EH (cell line): ENCODE measurements at regions not wholly inside any gene's neighbourhood (a gene's known extent, or its start where the extent isn't known, plus 50 kb on each side); places are given as distances from the start of the nearest gene placed in this dataset.

ENCODE experiments used
- DNase-seq: peaks from one replicate; pipeline ENCODE4 v3.0.0-alpha.2; 2015; ENCODE audit warnings: low read depth

- no peak for DNase-seq
Observed at GRCh38 chr14:99095369-99095768, 176.6 kb downstream of the BCL11B start.

GRCh38 chr14:99098199-99098598, 173.8 kb downstream of the BCL11B start:
- DNase-seq = no peak

- no peak for DNase-seq
Observed at GRCh38 chr14:99099051-99099787, 172.8 kb downstream of the BCL11B start.

- no peak for DNase-seq
Observed at GRCh38 chr14:99100497-99101270, 171.3 kb downstream of the BCL11B start.

GRCh38 chr14:99101855-99102461, 170.0 kb downstream of the BCL11B start:
- no peak for DNase-seq

- DNase-seq = no peak
Observed at GRCh38 chr14:99116741-99117295, 155.2 kb downstream of the BCL11B start.

- no peak for DNase-seq
Observed at GRCh38 chr14:99117671-99118045, 154.3 kb downstream of the BCL11B start.

- no peak for DNase-seq
Observed at GRCh38 chr14:99118046-99118721, 153.8 kb downstream of the BCL11B start.

GRCh38 chr14:99118946-99119345, 153.1 kb downstream of the BCL11B start:
- no peak for DNase-seq
